NT2/D1 (cell line): ENCODE measurements at regions not wholly inside any gene's neighbourhood (a gene's known extent, or its start where the extent isn't known, plus 50 kb on each side); places are given as distances from the start of the nearest gene placed in this dataset.

ENCODE experiments used
- DNase-seq: peaks from one replicate; pipeline ENCODE4 v3.0.0-alpha.2; 2011; ENCODE audit warnings: low read depth, low spot score
- H3K27me3 ChIP-seq: 2 replicates; pipeline ENCODE4 v1.6.0; 2011; ENCODE audit warnings: mild to moderate bottlenecking; ENCODE audit not compliant: insufficient read length, insufficient read depth
- H3K36me3 ChIP-seq: 2 replicates; pipeline ENCODE4 v1.6.1; 2011; ENCODE audit warnings: mild to moderate bottlenecking, low read length, mixed read lengths; ENCODE audit not compliant: insufficient read depth, insufficient read length
- H3K4me1 ChIP-seq: 2 replicates; pipeline ENCODE4 v1.5.1; 2011; ENCODE audit not compliant: insufficient read depth, insufficient read length
- H3K4me3 ChIP-seq: 2 replicates; pipeline ENCODE4 v1.5.1; 2011; ENCODE audit warnings: low read depth; ENCODE audit not compliant: insufficient read length
- H3K9ac ChIP-seq: 2 replicates; pipeline ENCODE4 v1.6.0; 2011; ENCODE audit warnings: low read depth; ENCODE audit not compliant: insufficient read length
- H3K9me3 ChIP-seq: 2 replicates; pipeline ENCODE4 v1.5.1; 2011; ENCODE audit warnings: mild to moderate bottlenecking, low read length; ENCODE audit not compliant: insufficient read depth
- SUZ12 ChIP-seq: IDR thresholded peaks from 2 replicates; pipeline ENCODE4 v1.6.1; 2011; ENCODE audit not compliant: insufficient read length, insufficient read depth; ENCODE audit errors: extremely low read depth
- YY1 ChIP-seq: IDR thresholded peaks from 2 replicates; pipeline ENCODE4 v1.6.1; 2011; ENCODE audit not compliant: insufficient read length, insufficient read depth
- ZNF274 ChIP-seq: IDR thresholded peaks from 2 replicates; pipeline ENCODE4 v1.6.1; 2011; ENCODE audit warnings: mild to moderate bottlenecking, low read depth, low read length

- Histone ChIP-seq H3K9ac (no peak overlapping the region), H3K9me3 (no peaks in the 10 kb centered on the region), H3K27me3 (peaks cover 6% of the 10 kb centered on the region), H3K4me3 (no peak overlapping the region), H3K36me3 (no peaks in the 10 kb centered on the region), H3K4me1 (no peaks in the 10 kb centered on the region)
- TF ChIP-seq YY1 (no peak), SUZ12 (no peak), ZNF274 (no peak)
- no peak for DNase-seq
Measured at GRCh38 chr20:60486315-60486714, 528.1 kb downstream of the CDH26 start.

- TF ChIP-seq SUZ12, result no peak
- no peak for TF ChIP-seq YY1
- no peak for TF ChIP-seq ZNF274
- DNase-seq, result no peak
- no peak overlapping the region for H3K9ac ChIP-seq
- no peaks in the 10 kb centered on the region for H3K36me3 ChIP-seq
- H3K4me1 ChIP-seq, result no peaks in the 10 kb centered on the region
- no peak overlapping the region for H3K4me3 ChIP-seq
- no peaks in the 10 kb centered on the region for H3K9me3 ChIP-seq
- H3K27me3 ChIP-seq, result peaks cover 6% of the 10 kb centered on the region
Measured at GRCh38 chr20:60486937-60487336, 528.7 kb downstream of the CDH26 start.

- Histone ChIP-seq H3K4me3 (no peak overlapping the region), H3K36me3 (no peaks in the 10 kb centered on the region), H3K9me3 (no peaks in the 10 kb centered on the region), H3K9ac (no peak overlapping the region), H3K27me3 (peaks cover under 1% of the 10 kb centered on the region), H3K4me1 (no peaks in the 10 kb centered on the region)
- no peak for TF ChIP-seq ZNF274
- TF ChIP-seq YY1, result no peak
- no peak for TF ChIP-seq SUZ12
- DNase-seq, result no peak
Measured at GRCh38 chr20:60490217-60491050, 532.2 kb downstream of the CDH26 start.

GRCh38 chr20:60491051-60491581 is 532.9 kb downstream of the CDH26 start:
- Histone ChIP-seq H3K27me3 (no peaks in the 10 kb centered on the region), H3K4me3 (no peak overlapping the region), H3K9me3 (no peaks in the 10 kb centered on the region), H3K4me1 (no peaks in the 10 kb centered on the region), H3K9ac (no peak overlapping the region), H3K36me3 (no peaks in the 10 kb centered on the region)
- TF ChIP-seq ZNF274 (no peak), YY1 (no peak), SUZ12 (no peak)
- DNase-seq, result no peak

GRCh38 chr20:60494476-60494875 is 536.3 kb downstream of the CDH26 start:
- Histone ChIP-seq H3K36me3 (no peaks in the 10 kb centered on the region), H3K9me3 (no peaks in the 10 kb centered on the region), H3K4me3 (no peak overlapping the region), H3K27me3 (no peaks in the 10 kb centered on the region), H3K9ac (no peak overlapping the region), H3K4me1 (no peaks in the 10 kb centered on the region)
- DNase-seq, result no peak
- no peak for TF ChIP-seq YY1
- no peak for TF ChIP-seq ZNF274
- TF ChIP-seq SUZ12, result no peak

GRCh38 chr20:60497298-60498035 is 539.2 kb downstream of the CDH26 start:
- no peaks in the 10 kb centered on the region for H3K4me1 ChIP-seq
- H3K9ac ChIP-seq, result no peak overlapping the region
- no peak for TF ChIP-seq SUZ12
- no peak for TF ChIP-seq YY1
- no peak for TF ChIP-seq ZNF274
- no peaks in the 10 kb centered on the region for H3K27me3 ChIP-seq
- H3K9me3 ChIP-seq, result no peaks in the 10 kb centered on the region
- H3K4me3 ChIP-seq, result no peak overlapping the region
- H3K36me3 ChIP-seq, result no peaks in the 10 kb centered on the region
- no peak for DNase-seq

GRCh38 chr20:60500038-60500701 is 541.9 kb downstream of the CDH26 start:
- Histone ChIP-seq H3K27me3 (no peaks in the 10 kb centered on the region), H3K9ac (no peak overlapping the region), H3K4me1 (no peaks in the 10 kb centered on the region), H3K9me3 (no peaks in the 10 kb centered on the region), H3K36me3 (no peaks in the 10 kb centered on the region), H3K4me3 (no peak overlapping the region)
- TF ChIP-seq ZNF274 (no peak), SUZ12 (no peak), YY1 (no peak)
- DNase-seq, result no peak
